ENCODE measurements at regions not wholly inside any gene's neighbourhood (a gene's known extent, or its start where the extent isn't known, plus 50 kb on each side); places are given as distances from the start of the nearest gene placed in this dataset.

DNA sequence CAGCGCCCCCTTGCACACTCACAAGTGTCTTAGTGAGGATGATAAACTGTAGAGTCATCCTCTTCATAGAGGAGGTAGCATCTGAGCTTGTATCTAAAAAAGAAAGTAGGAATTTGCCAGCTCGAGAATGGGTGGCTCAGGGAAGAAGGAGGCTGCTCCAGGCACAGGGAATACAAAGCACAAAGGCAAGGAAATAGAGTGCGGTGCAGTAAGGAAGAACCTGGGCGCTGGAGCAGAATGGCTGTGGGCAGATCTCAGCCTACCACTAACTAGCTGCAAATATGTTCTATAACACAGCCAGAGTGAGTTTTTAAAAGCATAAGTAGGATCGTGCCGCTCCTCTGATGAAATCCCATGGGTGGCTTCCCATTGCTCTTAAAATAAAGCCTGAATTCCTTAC lies 61.6 kb upstream of the MAPK10 start:
- no peaks in the 10 kb centered on the region for H3K79me2 ChIP-seq (ENCODE audit: control insufficient read depth, insufficient read depth, low read length)
- H3K9me3 ChIP-seq (ENCODE audit: control insufficient read depth, low read depth, low read length) = no peaks in the 10 kb centered on the region
- no peaks in the 10 kb centered on the region for H3K27me3 ChIP-seq (ENCODE audit: control insufficient read depth, extremely low read depth, insufficient read depth, low read length)
- no peaks in the 10 kb centered on the region for H3K4me1 ChIP-seq (ENCODE audit: control insufficient read depth, extremely low read depth, insufficient read depth, low read length)
- FAIRE-seq (no peak), DNase-seq (ENCODE audit: low read depth, low spot score) (no peak)
- no peak overlapping the region for H3K4me2 ChIP-seq (ENCODE audit: control insufficient read depth, extremely low read depth, insufficient read depth, low read depth, low read length)
- TF ChIP-seq, protein P1, sequence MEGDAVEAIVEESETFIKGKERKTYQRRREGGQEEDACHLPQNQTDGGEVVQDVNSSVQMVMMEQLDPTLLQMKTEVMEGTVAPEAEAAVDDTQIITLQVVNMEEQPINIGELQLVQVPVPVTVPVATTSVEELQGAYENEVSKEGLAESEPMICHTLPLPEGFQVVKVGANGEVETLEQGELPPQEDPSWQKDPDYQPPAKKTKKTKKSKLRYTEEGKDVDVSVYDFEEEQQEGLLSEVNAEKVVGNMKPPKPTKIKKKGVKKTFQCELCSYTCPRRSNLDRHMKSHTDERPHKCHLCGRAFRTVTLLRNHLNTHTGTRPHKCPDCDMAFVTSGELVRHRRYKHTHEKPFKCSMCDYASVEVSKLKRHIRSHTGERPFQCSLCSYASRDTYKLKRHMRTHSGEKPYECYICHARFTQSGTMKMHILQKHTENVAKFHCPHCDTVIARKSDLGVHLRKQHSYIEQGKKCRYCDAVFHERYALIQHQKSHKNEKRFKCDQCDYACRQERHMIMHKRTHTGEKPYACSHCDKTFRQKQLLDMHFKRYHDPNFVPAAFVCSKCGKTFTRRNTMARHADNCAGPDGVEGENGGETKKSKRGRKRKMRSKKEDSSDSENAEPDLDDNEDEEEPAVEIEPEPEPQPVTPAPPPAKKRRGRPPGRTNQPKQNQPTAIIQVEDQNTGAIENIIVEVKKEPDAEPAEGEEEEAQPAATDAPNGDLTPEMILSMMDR (optimal IDR thresholded peaks at IDR 0.05 in 1 of 3, IDR thresholded peaks at IDR 0.05 in 1 of 3, conservative IDR thresholded peaks at IDR 0.05 in 1 of 3; ENCODE audit: extremely low read depth in 1 of 3, insufficient read depth in 2 of 3, low read length in 3 of 3) = no peak
- TF ChIP-seq EZH2 (IDR thresholded peaks at IDR 0.05; ENCODE audit: low read length) = no peak
- no peak overlapping the region for H3K27ac ChIP-seq (ENCODE audit: control insufficient read depth, insufficient read depth, low read length)
- H3K9ac ChIP-seq (ENCODE audit: control insufficient read depth, extremely low read depth, insufficient read depth, low read length) = no peak overlapping the region
- dilution Hi-C loops (cut with MboI; ENCODE audit: extremely low pct_ligation_motif_present, low sequenced_read_pairs) = no loop called here
- no peaks in the 10 kb centered on the region for H3K9me1 ChIP-seq (ENCODE audit: control insufficient read depth, extremely low read depth, insufficient read depth, low read length)
- no peaks in the 10 kb centered on the region for H4K20me1 ChIP-seq (ENCODE audit: control insufficient read depth, extremely low read depth, insufficient read depth, low read length)
- H2AFZ ChIP-seq (ENCODE audit: control insufficient read depth, low read length) = no peak overlapping the region
- no peak overlapping the region for H3K4me3 ChIP-seq (ENCODE audit: control insufficient read depth in 2 of 3, extremely low read depth in 1 of 3, insufficient read depth in 2 of 3, low read depth in 1 of 3, low read length in 3 of 3)
- no peaks in the 10 kb centered on the region for H3K36me3 ChIP-seq (ENCODE audit: control insufficient read depth in 2 of 2, extremely low read depth in 1 of 2, insufficient read depth in 2 of 2, low read length in 2 of 2)

DNA sequence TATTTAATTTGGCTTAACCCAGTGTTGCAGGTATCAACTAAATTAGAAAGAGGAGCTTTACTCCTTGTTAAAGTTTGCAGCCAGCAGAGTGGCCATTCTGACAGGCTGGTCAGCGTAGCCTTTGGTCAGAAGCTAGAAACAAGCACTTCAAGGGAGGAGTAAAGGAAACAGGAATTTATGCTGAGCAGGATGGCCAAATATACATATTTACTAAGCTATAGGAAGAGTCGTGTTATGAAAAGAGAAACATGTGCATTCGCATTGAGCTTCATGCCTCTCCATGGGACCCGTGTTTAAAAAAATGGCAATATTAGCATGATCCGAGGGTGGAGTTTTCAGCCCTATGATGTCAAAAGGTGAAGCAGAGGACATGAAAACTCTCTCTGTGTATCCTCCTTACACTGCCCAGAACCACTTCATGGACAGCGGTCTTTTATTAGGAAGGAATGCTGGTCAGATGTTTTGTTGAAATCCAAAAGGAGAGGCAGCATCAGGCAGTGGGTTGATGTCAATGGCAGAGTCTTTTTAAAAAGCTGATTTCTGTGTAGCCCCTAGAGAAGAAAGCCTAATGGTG lies 71.8 kb upstream of the MAPK10 start:
- no peaks in the 10 kb centered on the region for H4K20me1 ChIP-seq (ENCODE audit: control insufficient read depth, extremely low read depth, insufficient read depth, low read length)
- DNase-seq (ENCODE audit: low read depth, low spot score) (no peak), FAIRE-seq (no peak)
- no peaks in the 10 kb centered on the region for H3K79me2 ChIP-seq (ENCODE audit: control insufficient read depth, insufficient read depth, low read length)
- H3K9me3 ChIP-seq (ENCODE audit: control insufficient read depth, low read depth, low read length) = no peaks in the 10 kb centered on the region
- H3K4me1 ChIP-seq (ENCODE audit: control insufficient read depth, extremely low read depth, insufficient read depth, low read length) = no peaks in the 10 kb centered on the region
- dilution Hi-C loops (cut with MboI; ENCODE audit: extremely low pct_ligation_motif_present, low sequenced_read_pairs) = no loop called here
- H3K9me1 ChIP-seq (ENCODE audit: control insufficient read depth, extremely low read depth, insufficient read depth, low read length) = no peaks in the 10 kb centered on the region
- no peak overlapping the region for H3K4me3 ChIP-seq (ENCODE audit: control insufficient read depth in 2 of 3, extremely low read depth in 1 of 3, insufficient read depth in 2 of 3, low read depth in 1 of 3, low read length in 3 of 3)
- no peak overlapping the region for H3K9ac ChIP-seq (ENCODE audit: control insufficient read depth, extremely low read depth, insufficient read depth, low read length)
- no peak overlapping the region for H3K4me2 ChIP-seq (ENCODE audit: control insufficient read depth, extremely low read depth, insufficient read depth, low read depth, low read length)
- no peak overlapping the region for H2AFZ ChIP-seq (ENCODE audit: control insufficient read depth, low read length)
- no peaks in the 10 kb centered on the region for H3K27me3 ChIP-seq (ENCODE audit: control insufficient read depth, extremely low read depth, insufficient read depth, low read length)
- TF ChIP-seq, protein P1 (optimal IDR thresholded peaks at IDR 0.05 in 1 of 3, IDR thresholded peaks at IDR 0.05 in 1 of 3, conservative IDR thresholded peaks at IDR 0.05 in 1 of 3; ENCODE audit: extremely low read depth in 1 of 3, insufficient read depth in 2 of 3, low read length in 3 of 3) = no peak
- no peak for TF ChIP-seq EZH2 (IDR thresholded peaks at IDR 0.05; ENCODE audit: low read length)
- no peak overlapping the region for H3K27ac ChIP-seq (ENCODE audit: control insufficient read depth, insufficient read depth, low read length)
- H3K36me3 ChIP-seq (ENCODE audit: control insufficient read depth in 2 of 2, extremely low read depth in 1 of 2, insufficient read depth in 2 of 2, low read length in 2 of 2) = no peaks in the 10 kb centered on the region

Data from keratinocyte (primary cell).